H9 (cell line): ENCODE measurements at regions not wholly inside any gene's neighbourhood (a gene's known extent, or its start where the extent isn't known, plus 50 kb on each side); places are given as distances from the start of the nearest gene placed in this dataset.

Source experiments
- DNase-seq: peaks from one replicate; pipeline ENCODE4 v3.0.0-alpha.2; 2017
- H2AFZ ChIP-seq: one replicate; pipeline ENCODE4 v1.6.1; 2013; ENCODE audit warnings: mild to moderate bottlenecking, low read length, control low read depth, moderate library complexity
- H2AK5ac ChIP-seq: 2 replicates; pipeline ENCODE4 v1.6.1; 2013; ENCODE audit warnings: low read length, control low read depth, mixed read lengths; ENCODE audit not compliant: insufficient read length
- H2BK120ac ChIP-seq: one replicate; pipeline ENCODE4 v1.6.1; 2013; ENCODE audit warnings: low read depth, mild to moderate bottlenecking, low read length, control low read depth, inconsistent platforms; ENCODE audit not compliant: poor library complexity, severe bottlenecking
- H2BK12ac ChIP-seq: 2 replicates; pipeline ENCODE4 v1.6.1; 2013; ENCODE audit warnings: low read length, control low read depth, mixed read lengths, low read depth; ENCODE audit not compliant: insufficient read length
- H2BK15ac ChIP-seq: 2 replicates; pipeline ENCODE4 v1.6.1; 2013; ENCODE audit warnings: low read depth, low read length, control low read depth
- H2BK20ac ChIP-seq: one replicate; pipeline ENCODE4 v1.6.1; 2013; ENCODE audit warnings: low read depth, mild to moderate bottlenecking, low read length, control low read depth, inconsistent platforms; ENCODE audit not compliant: poor library complexity, severe bottlenecking
- H2BK5ac ChIP-seq: 2 replicates; pipeline ENCODE4 v1.6.1; 2013; ENCODE audit warnings: low read length, control low read depth, mixed read lengths; ENCODE audit not compliant: insufficient read length
- H3K14ac ChIP-seq: 2 replicates; pipeline ENCODE4 v1.6.1; 2013; ENCODE audit warnings: low read length, control low read depth; ENCODE audit not compliant: insufficient read depth
- H3K18ac ChIP-seq: 2 replicates; pipeline ENCODE4 v1.6.1; 2013; ENCODE audit warnings: low read depth, mild to moderate bottlenecking, mixed read lengths, low read length, control low read depth; ENCODE audit not compliant: insufficient read length
- H3K23ac ChIP-seq: 2 replicates; pipeline ENCODE4 v1.6.1; 2013; ENCODE audit warnings: low read length, control low read depth, mixed read lengths, low read depth; ENCODE audit not compliant: insufficient read length
- H3K23me2 ChIP-seq: 2 replicates; pipeline ENCODE4 v1.6.1; 2013; ENCODE audit warnings: low read depth, mild to moderate bottlenecking, mixed read lengths, low read length, control low read depth; ENCODE audit not compliant: insufficient read length, poor library complexity, severe bottlenecking
- H3K27ac ChIP-seq: 2 replicates; pipeline ENCODE4 v1.5.1; 2013; ENCODE audit warnings: low read length, control low read depth, mixed read lengths, low read depth; ENCODE audit not compliant: insufficient read length
- H3K27me3 ChIP-seq: 2 replicates; pipeline ENCODE4 v1.6.1; 2013; ENCODE audit warnings: low read length, control low read depth, inconsistent platforms; ENCODE audit not compliant: insufficient read depth
- H3K4ac ChIP-seq: 2 replicates; pipeline ENCODE4 v1.6.1; 2013; ENCODE audit warnings: low read depth, mild to moderate bottlenecking, control low read depth, inconsistent platforms, low read length, moderate library complexity
- H3K4me1 ChIP-seq: 2 replicates; pipeline ENCODE4 v1.6.1; 2013; ENCODE audit warnings: low read length, control low read depth, inconsistent platforms; ENCODE audit not compliant: insufficient read depth
- H3K4me2 ChIP-seq: 2 replicates; pipeline ENCODE4 v1.6.1; 2013; ENCODE audit warnings: low read length, control low read depth, mixed read lengths; ENCODE audit not compliant: insufficient read length, insufficient read depth
- H3K56ac ChIP-seq: 2 replicates; pipeline ENCODE4 v1.6.1; 2013; ENCODE audit warnings: low read depth, mild to moderate bottlenecking, mixed read lengths, low read length, control low read depth; ENCODE audit not compliant: insufficient read length
- H3K79me1 ChIP-seq: 2 replicates; pipeline ENCODE4 v1.6.1; 2013; ENCODE audit warnings: low read depth, mild to moderate bottlenecking, moderate library complexity, low read length, control low read depth, inconsistent platforms; ENCODE audit not compliant: insufficient read depth, poor library complexity, severe bottlenecking
- H3K79me2 ChIP-seq: 2 replicates; pipeline ENCODE4 v1.6.1; 2013; ENCODE audit warnings: low read length, control low read depth, inconsistent platforms; ENCODE audit not compliant: insufficient read depth
- H3K9ac ChIP-seq: 2 replicates; pipeline ENCODE4 v1.6.1; 2013; ENCODE audit warnings: low read length, control low read depth, mixed read lengths; ENCODE audit not compliant: insufficient read length; ENCODE audit errors: extremely low read depth
- H3K9me3 ChIP-seq: one replicate; pipeline ENCODE4 v1.6.1; 2013; ENCODE audit warnings: low read depth, low read length, inconsistent platforms; ENCODE audit not compliant: control insufficient read depth
- H3T11ph ChIP-seq: one replicate; pipeline ENCODE4 v1.6.1; 2013; ENCODE audit warnings: mild to moderate bottlenecking, low read length, control low read depth, inconsistent platforms
- H4K20me1 ChIP-seq: one replicate; pipeline ENCODE4 v1.6.1; 2013; ENCODE audit not compliant: control insufficient read depth, insufficient read length, insufficient read depth
- H4K5ac ChIP-seq: 2 replicates; pipeline ENCODE4 v1.6.1; 2013; ENCODE audit warnings: low read depth, mild to moderate bottlenecking, mixed read lengths, low read length, control low read depth; ENCODE audit not compliant: insufficient read length
- H4K8ac ChIP-seq: replicated peaks from 2 replicates; pipeline ENCODE4 v1.6.1; 2013; ENCODE audit warnings: low read length, control low read depth, mixed read lengths, low read depth; ENCODE audit not compliant: insufficient read length
- H4K91ac ChIP-seq: 2 replicates; pipeline ENCODE4 v1.6.1; 2013; ENCODE audit warnings: low read depth, mild to moderate bottlenecking, moderate library complexity, mixed read lengths, low read length, control low read depth; ENCODE audit not compliant: insufficient read length
- H3K27ac Mint-ChIP-seq, 3 experiments: 2 replicates in 2 of 3; 3 replicates in 1 of 3; pipeline ENCODE4 v1.8.0; 2020 to 2021; ENCODE audit warnings: mixed read lengths in 3 of 3, mild to moderate bottlenecking in 1 of 3, moderate library complexity in 1 of 3
- H3K27me3 Mint-ChIP-seq: 2 replicates; pipeline ENCODE4 v1.8.0; 2021; ENCODE audit warnings: low read depth, mild to moderate bottlenecking, moderate library complexity, mixed read lengths
- H3K36me3 Mint-ChIP-seq, 3 experiments: 2 replicates in 2 of 3; 3 replicates in 1 of 3; pipeline ENCODE4 v1.8.0; 2020 to 2021; ENCODE audit warnings: low read depth in 3 of 3, mixed read lengths in 3 of 3; ENCODE audit not compliant: insufficient read depth in 1 of 3
- H3K4me1 Mint-ChIP-seq, 2 experiments: 2 replicates each; pipeline ENCODE4 v1.8.0; 2020; ENCODE audit warnings: mixed read lengths in 2 of 2
- H3K4me3 Mint-ChIP-seq, 2 experiments: 2 replicates in 1 of 2; 3 replicates in 1 of 2; pipeline ENCODE4 v1.8.0; 2020 to 2021; ENCODE audit warnings: mild to moderate bottlenecking in 2 of 2, mixed read lengths in 2 of 2, moderate library complexity in 1 of 2
- H3K9me3 Mint-ChIP-seq, 2 experiments: 2 replicates in 1 of 2; 3 replicates in 1 of 2; pipeline ENCODE4 v1.8.0; 2020; ENCODE audit warnings: mild to moderate bottlenecking in 2 of 2, mixed read lengths in 2 of 2, moderate library complexity in 1 of 2
- WGBS: extraction: QIAGEN DNeasy Blood & Tissue Kit; methylation state at CpG from one replicate; pipeline ENCODE4 v1.1.7; 2013; ENCODE audit warnings: missing lambda C conversion rate, low lambda C conversion rate, mixed read lengths; ENCODE audit not compliant: insufficient read length; ENCODE audit errors: extremely low coverage; 5-methylcytosine and 5-hydroxymethylcytosine counted together
- TF ChIP-seq, protein P1 (sequence below): fragments of 200-600 bp; sonication (generic); conservative IDR thresholded peaks from 3 replicates; pipeline ENCODE4 v1.8.0; 2021; ENCODE audit warnings: antibody characterized with exemption, mild to moderate bottlenecking

DNA sequence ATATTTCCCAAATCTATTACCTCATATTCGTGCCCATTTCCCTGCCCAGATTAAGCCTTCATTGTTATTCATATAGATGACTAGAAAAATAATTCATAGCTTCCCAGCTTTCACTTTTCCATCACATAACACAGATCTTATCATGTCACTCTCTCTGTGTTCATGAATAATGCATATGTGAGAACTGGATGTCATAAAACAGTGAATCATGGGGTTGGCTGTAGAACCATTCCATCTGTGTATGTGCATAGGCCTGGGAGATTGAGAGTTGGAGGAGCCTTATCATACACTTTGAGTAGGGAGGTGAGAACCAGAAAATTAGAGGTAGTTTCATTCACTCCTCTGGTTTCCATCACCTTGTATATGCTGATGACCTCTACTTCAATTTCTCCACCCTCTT is 73.9 kb upstream of the RANBP6 start:
- H3K9me3 ChIP-seq = no peaks in the 10 kb centered on the region
- H3K4me1 Mint-ChIP-seq = peaks cover 8% of the 10 kb centered on the region in 2 experiments
- no peaks in the 10 kb centered on the region; a peak in 1 of 5 replicates for H3K9me3 Mint-ChIP-seq
- H2BK5ac ChIP-seq = no peak overlapping the region
- WGBS = no CpG with 5 or more reads among the region's 1 CpG
- H3K27ac Mint-ChIP-seq = no peak overlapping the region
- no peak overlapping the region for H2BK20ac ChIP-seq
- H3K23ac ChIP-seq = no peak overlapping the region
- no peaks in the 10 kb centered on the region for H3K36me3 Mint-ChIP-seq
- no peak overlapping the region for H3K56ac ChIP-seq
- H3K79me1 ChIP-seq = no peaks in the 10 kb centered on the region
- no peak overlapping the region for H2BK120ac ChIP-seq
- H3K79me2 ChIP-seq = no peaks in the 10 kb centered on the region
- H4K8ac ChIP-seq = no peak overlapping the region
- H3K23me2 ChIP-seq = no peaks in the 10 kb centered on the region
- H3K27me3 ChIP-seq = no peaks in the 10 kb centered on the region
- no peak overlapping the region for H3K4me2 ChIP-seq
- H3K4me1 ChIP-seq = no peaks in the 10 kb centered on the region; the same call in 1 of the 2 replicates
- no peak overlapping the region for H4K91ac ChIP-seq
- H3T11ph ChIP-seq = no peak overlapping the region
- no peak overlapping the region for H2AFZ ChIP-seq
- H3K4me3 Mint-ChIP-seq = no peak overlapping the region
- no peaks in the 10 kb centered on the region for H4K20me1 ChIP-seq
- H2BK12ac ChIP-seq = no peak overlapping the region
- H3K27ac ChIP-seq = no peak overlapping the region
- no peak overlapping the region for H3K14ac ChIP-seq
- H3K9ac ChIP-seq = no peak overlapping the region
- H2BK15ac ChIP-seq = no peak overlapping the region
- H4K5ac ChIP-seq = no peak overlapping the region
- H3K27me3 Mint-ChIP-seq = no peaks in the 10 kb centered on the region
- H3K18ac ChIP-seq = no peak overlapping the region
- H3K4ac ChIP-seq = no peak overlapping the region
- TF ChIP-seq, protein P1, sequence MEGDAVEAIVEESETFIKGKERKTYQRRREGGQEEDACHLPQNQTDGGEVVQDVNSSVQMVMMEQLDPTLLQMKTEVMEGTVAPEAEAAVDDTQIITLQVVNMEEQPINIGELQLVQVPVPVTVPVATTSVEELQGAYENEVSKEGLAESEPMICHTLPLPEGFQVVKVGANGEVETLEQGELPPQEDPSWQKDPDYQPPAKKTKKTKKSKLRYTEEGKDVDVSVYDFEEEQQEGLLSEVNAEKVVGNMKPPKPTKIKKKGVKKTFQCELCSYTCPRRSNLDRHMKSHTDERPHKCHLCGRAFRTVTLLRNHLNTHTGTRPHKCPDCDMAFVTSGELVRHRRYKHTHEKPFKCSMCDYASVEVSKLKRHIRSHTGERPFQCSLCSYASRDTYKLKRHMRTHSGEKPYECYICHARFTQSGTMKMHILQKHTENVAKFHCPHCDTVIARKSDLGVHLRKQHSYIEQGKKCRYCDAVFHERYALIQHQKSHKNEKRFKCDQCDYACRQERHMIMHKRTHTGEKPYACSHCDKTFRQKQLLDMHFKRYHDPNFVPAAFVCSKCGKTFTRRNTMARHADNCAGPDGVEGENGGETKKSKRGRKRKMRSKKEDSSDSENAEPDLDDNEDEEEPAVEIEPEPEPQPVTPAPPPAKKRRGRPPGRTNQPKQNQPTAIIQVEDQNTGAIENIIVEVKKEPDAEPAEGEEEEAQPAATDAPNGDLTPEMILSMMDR = no peak
- no peak for DNase-seq
- no peak overlapping the region for H2AK5ac ChIP-seq
